ENCODE measurements at regions not wholly inside any gene's neighbourhood (a gene's known extent, or its start where the extent isn't known, plus 50 kb on each side); places are given as distances from the start of the nearest gene placed in this dataset.
"Not testable (repeated sequence)": the region's sequence is repeated elsewhere in the genome, so short reads cannot be mapped to it uniquely, and the experiment has no call there.

DNA sequence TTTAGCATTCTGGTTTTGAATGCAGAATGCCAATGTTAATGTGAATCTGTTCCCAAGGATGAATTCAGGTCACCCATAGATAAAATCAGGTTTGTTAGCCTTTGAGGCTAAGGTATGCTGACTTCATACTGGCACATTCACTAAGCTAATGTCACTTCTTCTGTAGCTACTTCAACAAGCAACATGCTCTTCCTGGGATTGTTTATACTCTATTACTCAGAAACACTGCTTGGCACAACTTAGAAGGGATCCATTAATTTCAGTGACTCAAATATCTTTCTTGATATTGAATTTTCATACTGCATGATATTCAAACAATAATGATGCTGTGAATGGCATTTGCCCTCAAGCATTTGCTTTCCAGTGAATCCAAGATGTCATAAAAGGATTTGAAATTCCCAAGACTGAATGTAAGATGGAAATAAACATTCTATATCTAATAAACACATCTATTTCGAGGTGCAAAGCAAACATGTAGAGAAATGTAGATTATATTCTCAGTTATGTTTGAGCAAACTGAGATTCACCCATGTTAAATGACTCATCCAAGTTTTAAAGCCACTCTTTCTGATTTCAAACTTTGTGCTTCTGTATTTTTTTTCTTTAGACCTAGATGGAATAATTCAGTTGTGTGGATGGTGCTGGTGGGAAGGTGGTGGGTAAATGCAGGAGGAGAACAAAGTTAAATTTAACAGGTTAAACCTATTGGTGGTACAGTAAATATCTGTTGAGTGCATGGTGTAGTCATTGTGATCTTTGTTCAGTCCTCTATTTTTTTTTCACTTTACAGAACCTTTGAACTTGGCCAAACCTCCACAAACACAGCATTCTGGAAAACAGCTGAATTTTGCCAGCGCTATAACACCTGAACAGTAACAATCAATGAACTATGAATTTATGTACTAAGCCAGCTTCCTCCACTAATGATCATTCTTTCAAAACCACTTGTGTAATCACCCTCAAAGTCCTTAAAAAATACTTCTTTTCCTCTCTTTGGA lies 162.1 kb upstream of the XIRP2 start:
- Histone ChIP-seq H3K36me3 (ENCODE audit: control insufficient read depth, insufficient read depth, low read length) (no peaks in the 10 kb centered on the region), H3K4me3 (ENCODE audit: low read depth, low read length) (no peak overlapping the region), H3K27me3 (ENCODE audit: control insufficient read depth, insufficient read depth, low read length) (no peaks in the 10 kb centered on the region)
- DNase-seq (ENCODE audit: low read depth), result no peak
- TF ChIP-seq, protein P1, sequence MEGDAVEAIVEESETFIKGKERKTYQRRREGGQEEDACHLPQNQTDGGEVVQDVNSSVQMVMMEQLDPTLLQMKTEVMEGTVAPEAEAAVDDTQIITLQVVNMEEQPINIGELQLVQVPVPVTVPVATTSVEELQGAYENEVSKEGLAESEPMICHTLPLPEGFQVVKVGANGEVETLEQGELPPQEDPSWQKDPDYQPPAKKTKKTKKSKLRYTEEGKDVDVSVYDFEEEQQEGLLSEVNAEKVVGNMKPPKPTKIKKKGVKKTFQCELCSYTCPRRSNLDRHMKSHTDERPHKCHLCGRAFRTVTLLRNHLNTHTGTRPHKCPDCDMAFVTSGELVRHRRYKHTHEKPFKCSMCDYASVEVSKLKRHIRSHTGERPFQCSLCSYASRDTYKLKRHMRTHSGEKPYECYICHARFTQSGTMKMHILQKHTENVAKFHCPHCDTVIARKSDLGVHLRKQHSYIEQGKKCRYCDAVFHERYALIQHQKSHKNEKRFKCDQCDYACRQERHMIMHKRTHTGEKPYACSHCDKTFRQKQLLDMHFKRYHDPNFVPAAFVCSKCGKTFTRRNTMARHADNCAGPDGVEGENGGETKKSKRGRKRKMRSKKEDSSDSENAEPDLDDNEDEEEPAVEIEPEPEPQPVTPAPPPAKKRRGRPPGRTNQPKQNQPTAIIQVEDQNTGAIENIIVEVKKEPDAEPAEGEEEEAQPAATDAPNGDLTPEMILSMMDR (IDR thresholded peaks at IDR 0.05; ENCODE audit: insufficient read depth, low read length, poor library complexity, severe bottlenecking), result no peak

DNA sequence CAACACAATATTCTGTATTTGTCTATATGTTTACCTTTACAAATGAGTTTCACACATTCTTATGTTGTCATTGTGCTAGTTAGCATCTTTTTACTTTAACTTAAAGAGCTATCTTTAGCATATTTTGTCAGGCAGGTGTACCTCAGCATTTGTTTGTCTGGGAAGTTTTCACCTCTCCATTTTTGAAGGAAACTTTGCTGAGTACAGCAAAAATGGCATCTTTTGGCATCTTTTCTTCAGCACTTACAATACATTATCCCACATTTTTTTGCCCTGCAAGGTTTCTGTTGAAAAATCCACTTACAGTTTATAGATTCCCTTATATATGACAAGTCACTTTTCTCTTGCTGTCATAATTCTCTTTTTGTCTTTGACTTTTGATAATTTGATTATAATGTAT lies 171.3 kb upstream of the XIRP2 start:
- TF ChIP-seq, protein P1 (IDR thresholded peaks at IDR 0.05; ENCODE audit: insufficient read depth, low read length, poor library complexity, severe bottlenecking), result no peak
- H3K36me3 ChIP-seq (ENCODE audit: control insufficient read depth, insufficient read depth, low read length), result no peaks in the 10 kb centered on the region
- no peak for DNase-seq (ENCODE audit: low read depth)
- no peak overlapping the region for H3K4me3 ChIP-seq (ENCODE audit: low read depth, low read length)
- H3K27me3 ChIP-seq (ENCODE audit: control insufficient read depth, insufficient read depth, low read length), result no peaks in the 10 kb centered on the region

DNA sequence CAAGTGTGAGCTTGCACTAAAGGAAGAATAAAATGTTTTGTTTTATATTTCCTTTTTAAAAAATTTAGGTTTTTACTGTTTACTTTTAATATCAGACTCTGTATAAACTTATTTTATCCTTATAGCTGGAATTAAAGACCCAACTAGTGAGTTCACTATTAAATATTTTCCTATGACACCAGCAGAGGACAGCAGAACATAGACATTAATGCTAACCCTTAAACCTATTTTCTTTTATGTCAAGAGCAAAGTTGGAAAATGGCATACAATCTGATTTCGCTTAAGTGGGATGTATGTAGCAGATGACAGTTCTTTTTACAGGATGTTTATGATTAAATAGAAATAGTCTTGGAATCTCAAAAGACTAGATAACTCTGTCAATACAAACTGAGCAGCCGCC lies 188.2 kb upstream of the XIRP2 start:
- H3K36me3 ChIP-seq (ENCODE audit: control insufficient read depth, insufficient read depth, low read length), result no peaks in the 10 kb centered on the region
- TF ChIP-seq, protein P1 (IDR thresholded peaks at IDR 0.05; ENCODE audit: insufficient read depth, low read length, poor library complexity, severe bottlenecking), result peak; percentile 17
- DNase-seq (ENCODE audit: low read depth), result no peak

DNA sequence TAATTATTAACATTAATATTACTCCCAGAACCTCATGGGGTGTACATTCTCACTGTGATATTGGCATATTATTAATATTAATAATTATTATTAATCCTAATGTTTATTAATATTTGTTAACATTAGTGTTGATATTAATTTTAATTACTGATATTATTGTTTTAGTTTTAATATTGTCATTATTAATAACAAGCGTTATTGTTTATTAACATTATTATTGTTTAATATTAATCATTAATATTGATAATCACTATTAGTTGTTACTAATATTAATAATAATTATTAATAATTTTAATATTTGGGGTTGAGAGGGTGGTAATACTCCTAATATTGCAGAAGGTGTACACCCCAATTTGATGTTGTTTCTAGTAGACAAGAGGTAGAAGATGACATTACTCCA lies 193.1 kb upstream of the XIRP2 start:
- TF ChIP-seq, protein P1 (IDR thresholded peaks at IDR 0.05; ENCODE audit: insufficient read depth, low read length, poor library complexity, severe bottlenecking), result no peak
- H3K36me3 ChIP-seq (ENCODE audit: control insufficient read depth, insufficient read depth, low read length), result no peaks in the 10 kb centered on the region
- no peak overlapping the region for H3K4me3 ChIP-seq (ENCODE audit: low read depth, low read length)
- no peaks in the 10 kb centered on the region for H3K27me3 ChIP-seq (ENCODE audit: control insufficient read depth, insufficient read depth, low read length)
- no peak for DNase-seq (ENCODE audit: low read depth)

More for the DNA sequence above, 188.2 kb upstream of the XIRP2 start:
- Histone ChIP-seq H3K4me3 (ENCODE audit: low read depth, low read length) (no peak overlapping the region), H3K27me3 (ENCODE audit: control insufficient read depth, insufficient read depth, low read length) (no peaks in the 10 kb centered on the region)

DNA sequence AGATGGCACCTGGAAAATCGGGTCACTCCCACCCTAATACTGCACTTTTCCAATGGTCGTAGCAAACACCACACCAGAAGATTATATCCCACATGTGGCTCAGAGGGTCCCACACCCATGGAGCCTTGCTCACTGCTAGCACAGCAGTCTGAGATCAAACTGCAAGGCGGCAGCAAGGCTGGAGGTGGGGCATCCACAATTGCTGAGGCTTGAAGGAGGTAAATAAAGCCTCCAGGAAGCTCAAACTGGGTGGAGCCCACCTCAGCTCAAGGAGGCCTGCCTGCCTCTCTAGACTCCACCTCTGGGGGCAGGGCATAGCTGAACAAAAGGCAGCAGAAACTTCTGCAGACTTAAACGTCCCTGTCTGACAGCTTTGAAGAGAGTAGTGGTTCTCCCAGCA lies 192.0 kb upstream of the SCN7A start:
- not testable (repeated sequence) for H3K27me3 ChIP-seq (ENCODE audit: control insufficient read depth, insufficient read depth, low read length); DNase-seq (ENCODE audit: low read depth); H3K36me3 ChIP-seq (ENCODE audit: control insufficient read depth, insufficient read depth, low read length); H3K4me3 ChIP-seq (ENCODE audit: low read depth, low read length)

DNA sequence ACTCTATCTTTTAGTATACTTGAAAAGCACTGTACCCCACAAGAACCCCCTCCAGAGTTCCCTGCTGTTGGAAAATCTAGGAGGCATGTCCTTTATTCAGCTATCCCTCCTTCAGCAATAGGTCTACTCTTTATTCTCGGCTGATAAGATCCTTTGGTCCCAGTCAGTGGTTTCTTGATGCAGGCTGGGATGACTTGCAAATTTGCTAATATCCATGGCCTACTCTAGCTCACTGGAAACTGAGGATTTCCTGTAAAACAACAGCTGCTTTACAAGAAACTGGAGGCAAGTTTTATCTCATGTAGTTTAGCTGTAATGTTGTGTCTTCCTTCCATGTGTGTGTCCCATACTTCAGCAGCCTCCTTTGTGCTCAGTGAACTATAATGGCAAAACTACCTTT lies 183.9 kb upstream of the SCN7A start:
- TF ChIP-seq, protein P1 (IDR thresholded peaks at IDR 0.05; ENCODE audit: insufficient read depth, low read length, poor library complexity, severe bottlenecking), result no peak
- no peaks in the 10 kb centered on the region for H3K27me3 ChIP-seq (ENCODE audit: control insufficient read depth, insufficient read depth, low read length)

More for the DNA sequence above, 183.9 kb upstream of the SCN7A start:
- Histone ChIP-seq H3K36me3 (ENCODE audit: control insufficient read depth, insufficient read depth, low read length) (no peaks in the 10 kb centered on the region), H3K4me3 (ENCODE audit: low read depth, low read length) (no peak overlapping the region)
- DNase-seq (ENCODE audit: low read depth), result no peak

Measured in kidney epithelial cell (primary cell).